ENCODE measurements at regions not wholly inside any gene's neighbourhood (a gene's known extent, or its start where the extent isn't known, plus 50 kb on each side); places are given as distances from the start of the nearest gene placed in this dataset.

DNA sequence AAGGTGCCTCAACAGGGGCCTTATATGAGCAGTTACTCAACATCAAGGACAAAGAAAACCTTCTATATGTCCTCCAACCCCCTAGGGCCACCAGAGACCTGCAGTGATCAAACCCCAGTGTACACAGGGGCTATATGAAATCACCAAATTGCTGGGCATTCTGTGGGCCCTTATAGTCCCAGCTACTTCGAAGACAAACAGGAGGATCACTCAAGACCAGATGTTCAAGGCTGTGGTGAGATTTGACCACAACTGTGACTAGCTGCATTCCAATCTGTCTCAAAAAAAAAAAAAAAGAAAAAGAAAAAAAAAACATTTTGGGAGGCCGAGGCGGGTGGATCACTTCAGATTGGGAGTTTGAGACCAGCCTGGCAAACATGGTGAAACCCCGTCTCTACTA lies 51.0 kb upstream of the PRB2 start:
- Mint-ChIP-seq H3K9me3 (no peaks in the 10 kb centered on the region), H3K27ac (ENCODE audit: unreplicated experiment) (no peak overlapping the region), H3K27me3 (ENCODE audit: low read depth) (peaks cover 5% of the 10 kb centered on the region), H3K36me3 (ENCODE audit: low read depth) (no peaks in the 10 kb centered on the region), H3K4me3 (no peak overlapping the region), H3K4me1 (no peaks in the 10 kb centered on the region)
- DNase-seq (ENCODE audit: low read depth, low spot score) = no peak
- TF ChIP-seq, protein P1, sequence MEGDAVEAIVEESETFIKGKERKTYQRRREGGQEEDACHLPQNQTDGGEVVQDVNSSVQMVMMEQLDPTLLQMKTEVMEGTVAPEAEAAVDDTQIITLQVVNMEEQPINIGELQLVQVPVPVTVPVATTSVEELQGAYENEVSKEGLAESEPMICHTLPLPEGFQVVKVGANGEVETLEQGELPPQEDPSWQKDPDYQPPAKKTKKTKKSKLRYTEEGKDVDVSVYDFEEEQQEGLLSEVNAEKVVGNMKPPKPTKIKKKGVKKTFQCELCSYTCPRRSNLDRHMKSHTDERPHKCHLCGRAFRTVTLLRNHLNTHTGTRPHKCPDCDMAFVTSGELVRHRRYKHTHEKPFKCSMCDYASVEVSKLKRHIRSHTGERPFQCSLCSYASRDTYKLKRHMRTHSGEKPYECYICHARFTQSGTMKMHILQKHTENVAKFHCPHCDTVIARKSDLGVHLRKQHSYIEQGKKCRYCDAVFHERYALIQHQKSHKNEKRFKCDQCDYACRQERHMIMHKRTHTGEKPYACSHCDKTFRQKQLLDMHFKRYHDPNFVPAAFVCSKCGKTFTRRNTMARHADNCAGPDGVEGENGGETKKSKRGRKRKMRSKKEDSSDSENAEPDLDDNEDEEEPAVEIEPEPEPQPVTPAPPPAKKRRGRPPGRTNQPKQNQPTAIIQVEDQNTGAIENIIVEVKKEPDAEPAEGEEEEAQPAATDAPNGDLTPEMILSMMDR (conservative IDR thresholded peaks at IDR 0.05) = no peak

DNA sequence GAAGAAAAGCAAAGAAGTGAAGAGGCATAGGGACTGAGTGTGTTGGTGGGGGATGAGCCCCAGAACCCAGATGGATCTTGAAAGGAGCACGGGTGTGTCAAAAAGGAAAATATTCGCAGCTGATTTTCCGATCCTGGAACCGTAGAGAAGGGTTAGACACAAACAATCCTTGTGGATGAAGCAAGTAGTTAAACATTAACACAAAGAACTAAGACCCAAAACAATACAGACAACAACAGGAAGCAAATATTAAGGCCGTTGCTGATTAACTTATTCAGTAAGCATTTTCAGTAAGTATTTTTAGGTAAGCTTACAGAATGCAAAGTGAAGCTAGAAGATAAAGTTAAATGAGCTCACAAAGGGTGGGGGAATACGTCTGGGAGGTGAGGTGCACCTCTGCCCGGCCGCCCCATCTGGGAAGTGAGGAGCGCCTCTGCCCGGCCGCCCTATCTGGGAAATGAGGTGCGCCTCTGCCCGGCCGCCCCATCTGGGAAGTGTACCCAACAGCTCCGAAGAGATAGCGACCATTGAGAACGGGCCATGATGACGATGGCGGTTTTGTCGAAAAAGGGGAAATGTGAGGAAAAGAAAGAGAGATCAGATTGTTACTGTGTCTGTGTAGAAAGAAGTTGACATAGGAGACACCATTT lies 62.8 kb upstream of the PRB2 start:
- Mint-ChIP-seq H3K27me3 (ENCODE audit: low read depth) (peaks cover 2% of the 10 kb centered on the region), H3K4me1 (no peaks in the 10 kb centered on the region), H3K36me3 (ENCODE audit: low read depth) (peaks cover 5% of the 10 kb centered on the region), H3K9me3 (peaks cover 2% of the 10 kb centered on the region), H3K27ac (ENCODE audit: unreplicated experiment) (no peak overlapping the region), H3K4me3 (no peak overlapping the region)
- TF ChIP-seq, protein P1 (conservative IDR thresholded peaks at IDR 0.05) = no peak
- DNase-seq (ENCODE audit: low read depth, low spot score) = no peak

GRCh38 chr12:11460343-11461023 lies 65.1 kb upstream of the PRB2 start:
- Mint-ChIP-seq H3K36me3 (ENCODE audit: low read depth) (peaks cover 5% of the 10 kb centered on the region), H3K4me3 (no peak overlapping the region), H3K27me3 (ENCODE audit: low read depth) (no peaks in the 10 kb centered on the region), H3K4me1 (no peaks in the 10 kb centered on the region), H3K9me3 (peaks cover 2% of the 10 kb centered on the region), H3K27ac (ENCODE audit: unreplicated experiment) (no peak overlapping the region)
- TF ChIP-seq, protein P1 (conservative IDR thresholded peaks at IDR 0.05) = no peak
- no peak for DNase-seq (ENCODE audit: low read depth, low spot score)

- peaks cover 2% of the 10 kb centered on the region for H3K27me3 Mint-ChIP-seq (ENCODE audit: low read depth)
- peaks cover 5% of the 10 kb centered on the region for H3K36me3 Mint-ChIP-seq (ENCODE audit: low read depth)
- no peak overlapping the region for H3K27ac Mint-ChIP-seq (ENCODE audit: unreplicated experiment)
- H3K4me3 Mint-ChIP-seq = no peak overlapping the region
- no peak for DNase-seq (ENCODE audit: low read depth, low spot score)
- H3K9me3 Mint-ChIP-seq = peaks cover 2% of the 10 kb centered on the region
- TF ChIP-seq, protein P1 (conservative IDR thresholded peaks at IDR 0.05) = no peak
- no peaks in the 10 kb centered on the region for H3K4me1 Mint-ChIP-seq
Observed at GRCh38 chr12:11461433-11461832, 66.1 kb upstream of the PRB2 start.

GRCh38 chr12:11477110-11477509 lies 81.7 kb upstream of the PRB2 start:
- H3K4me1 Mint-ChIP-seq = no peaks in the 10 kb centered on the region
- H3K36me3 Mint-ChIP-seq (ENCODE audit: low read depth) = no peaks in the 10 kb centered on the region
- H3K27me3 Mint-ChIP-seq (ENCODE audit: low read depth) = no peaks in the 10 kb centered on the region
- H3K9me3 Mint-ChIP-seq = peaks cover 3% of the 10 kb centered on the region
- no peak overlapping the region for H3K27ac Mint-ChIP-seq (ENCODE audit: unreplicated experiment)
- no peak for DNase-seq (ENCODE audit: low read depth, low spot score)
- no peak overlapping the region for H3K4me3 Mint-ChIP-seq
- TF ChIP-seq, protein P1 (conservative IDR thresholded peaks at IDR 0.05) = no peak
